Glutamatergic neuron (in vitro differentiated cells): ENCODE measurements at regions not wholly inside any gene's neighbourhood (a gene's known extent, or its start where the extent isn't known, plus 50 kb on each side); places are given as distances from the start of the nearest gene placed in this dataset.
"Not testable (repeated sequence)": the region's sequence is repeated elsewhere in the genome, so short reads cannot be mapped to it uniquely, and the experiment has no call there.

Source experiments
- DNase-seq: peaks from one replicate; pipeline ENCODE4 v3.0.0; 2022
- H3K27ac Mint-ChIP-seq: one replicate; pipeline ENCODE4 v1.8.0; 2020; ENCODE audit warnings: mild to moderate bottlenecking, mixed read lengths, inconsistent platforms; ENCODE audit not compliant: unreplicated experiment
- H3K27me3 Mint-ChIP-seq: one replicate; pipeline ENCODE4 v1.8.0; 2020; ENCODE audit warnings: mild to moderate bottlenecking, moderate library complexity, mixed read lengths, inconsistent platforms; ENCODE audit not compliant: unreplicated experiment
- H3K36me3 Mint-ChIP-seq: one replicate; pipeline ENCODE4 v1.8.0; 2020; ENCODE audit warnings: mild to moderate bottlenecking, mixed read lengths, inconsistent platforms; ENCODE audit not compliant: unreplicated experiment
- H3K4me1 Mint-ChIP-seq: one replicate; pipeline ENCODE4 v1.8.0; 2020; ENCODE audit warnings: mild to moderate bottlenecking, low read depth, mixed read lengths, inconsistent platforms; ENCODE audit not compliant: unreplicated experiment
- H3K4me3 Mint-ChIP-seq: one replicate; pipeline ENCODE4 v1.8.0; 2020; ENCODE audit warnings: mild to moderate bottlenecking, mixed read lengths, inconsistent platforms; ENCODE audit not compliant: unreplicated experiment
- H3K9me3 Mint-ChIP-seq: one replicate; pipeline ENCODE4 v1.8.0; 2020; ENCODE audit warnings: mild to moderate bottlenecking, moderate library complexity, mixed read lengths, inconsistent platforms; ENCODE audit not compliant: unreplicated experiment
- CTCF ChIP-seq: fragments of 200-600 bp; sonication (generic); IDR thresholded peaks from one replicate; pipeline ENCODE4 v1.5.0; 2021; ENCODE audit not compliant: partially characterized antibody, unreplicated experiment

GRCh38 chr10:35875016-35875676 lies 233.1 kb upstream of the FZD8 start:
- Mint-ChIP-seq H3K4me3 (no peak overlapping the region), H3K36me3 (no peaks in the 10 kb centered on the region), H3K27me3 (peaks cover 2% of the 10 kb centered on the region), H3K4me1 (peaks cover 32% of the 10 kb centered on the region), H3K27ac (no peak overlapping the region), H3K9me3 (no peaks in the 10 kb centered on the region)
- DNase-seq = no peak
- TF ChIP-seq CTCF = no peak

- no peak for DNase-seq
- Mint-ChIP-seq H3K27me3 (peaks cover 2% of the 10 kb centered on the region), H3K4me3 (no peak overlapping the region), H3K27ac (no peak overlapping the region), H3K9me3 (no peaks in the 10 kb centered on the region), H3K36me3 (no peaks in the 10 kb centered on the region), H3K4me1 (peaks cover 34% of the 10 kb centered on the region)
- no peak for TF ChIP-seq CTCF
Observed at GRCh38 chr10:35874311-35875015, 232.4 kb upstream of the FZD8 start.

- H3K9me3 Mint-ChIP-seq = no peaks in the 10 kb centered on the region
- no peak overlapping the region for H3K4me3 Mint-ChIP-seq
- H3K4me1 Mint-ChIP-seq = peaks cover 34% of the 10 kb centered on the region
- no peaks in the 10 kb centered on the region for H3K36me3 Mint-ChIP-seq
- peaks cover 2% of the 10 kb centered on the region for H3K27me3 Mint-ChIP-seq
- peak overlapping the region; percentile 65 for H3K27ac Mint-ChIP-seq
- no peak for TF ChIP-seq CTCF
- no peak for DNase-seq
Observed at GRCh38 chr10:35872671-35873070, 230.6 kb upstream of the FZD8 start.

- peak overlapping the region; percentile 10 for H3K27ac Mint-ChIP-seq
- TF ChIP-seq CTCF = no peak
- no peak for DNase-seq
- H3K9me3 Mint-ChIP-seq = no peaks in the 10 kb centered on the region
- H3K4me1 Mint-ChIP-seq = peaks cover 34% of the 10 kb centered on the region
- no peak overlapping the region for H3K4me3 Mint-ChIP-seq
- H3K36me3 Mint-ChIP-seq = no peaks in the 10 kb centered on the region
- peaks cover 2% of the 10 kb centered on the region for H3K27me3 Mint-ChIP-seq
Observed at GRCh38 chr10:35870665-35871310, 228.7 kb upstream of the FZD8 start.

- DNase-seq, H3K27me3 Mint-ChIP-seq, H3K27ac Mint-ChIP-seq, H3K9me3 Mint-ChIP-seq, H3K36me3 Mint-ChIP-seq: not testable (repeated sequence)
- Mint-ChIP-seq H3K4me3 (peak overlapping the region; percentile 51), H3K4me1 (peaks cover 14% of the 10 kb centered on the region)
Observed at GRCh38 chr10:35858676-35859283, 216.7 kb upstream of the FZD8 start.
